Globus pallidus (tissue), 1 donor: ENCODE measurements at regions not wholly inside any gene's neighbourhood (a gene's known extent, or its start where the extent isn't known, plus 50 kb on each side); places are given as distances from the start of the nearest gene placed in this dataset.

Experiments used
- DNase-seq: peaks from one replicate; pipeline ENCODE4 v3.0.0-alpha.2; 2015; ENCODE audit warnings: low spot score

DNA sequence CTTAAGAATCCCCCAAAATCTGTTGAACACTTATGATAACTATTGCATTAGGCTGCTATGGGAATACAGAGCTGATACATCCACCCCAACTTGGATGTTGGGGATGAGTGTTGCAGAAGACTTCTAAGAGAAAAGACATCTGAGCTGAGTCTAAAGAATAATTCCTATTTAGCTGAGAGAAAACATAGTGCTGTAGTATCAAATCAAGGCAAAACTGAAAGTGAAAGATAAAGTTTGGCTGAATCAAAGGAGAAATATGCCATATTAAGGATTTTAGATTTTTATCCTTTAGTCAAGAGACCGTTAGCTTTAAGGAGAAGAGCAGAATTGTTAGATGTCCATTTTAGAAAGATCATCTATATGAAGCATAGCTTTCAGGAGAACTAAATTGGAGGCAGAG is 726.9 kb upstream of the PTBP2 start:
- no peak for DNase-seq

DNA sequence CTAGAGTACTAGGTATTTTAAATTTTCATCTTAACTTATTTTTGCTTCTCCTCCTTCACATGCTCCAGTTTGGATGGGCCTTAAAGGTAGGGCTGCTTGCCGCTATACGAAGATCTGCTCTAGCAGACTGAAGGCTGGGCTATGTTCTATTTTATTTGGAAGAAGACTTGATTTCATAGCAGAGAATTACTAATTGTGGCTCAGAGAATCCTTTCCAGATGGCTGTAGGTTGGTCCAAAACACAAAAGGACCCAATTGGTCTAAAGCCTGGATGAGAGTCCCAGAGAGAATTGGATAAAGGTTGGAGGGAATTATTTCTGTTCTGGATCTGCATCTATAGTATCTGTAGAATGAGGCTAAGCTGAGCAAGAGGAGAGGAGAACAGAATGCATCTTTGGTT is 719.4 kb upstream of the PTBP2 start:
- no peak for DNase-seq

DNA sequence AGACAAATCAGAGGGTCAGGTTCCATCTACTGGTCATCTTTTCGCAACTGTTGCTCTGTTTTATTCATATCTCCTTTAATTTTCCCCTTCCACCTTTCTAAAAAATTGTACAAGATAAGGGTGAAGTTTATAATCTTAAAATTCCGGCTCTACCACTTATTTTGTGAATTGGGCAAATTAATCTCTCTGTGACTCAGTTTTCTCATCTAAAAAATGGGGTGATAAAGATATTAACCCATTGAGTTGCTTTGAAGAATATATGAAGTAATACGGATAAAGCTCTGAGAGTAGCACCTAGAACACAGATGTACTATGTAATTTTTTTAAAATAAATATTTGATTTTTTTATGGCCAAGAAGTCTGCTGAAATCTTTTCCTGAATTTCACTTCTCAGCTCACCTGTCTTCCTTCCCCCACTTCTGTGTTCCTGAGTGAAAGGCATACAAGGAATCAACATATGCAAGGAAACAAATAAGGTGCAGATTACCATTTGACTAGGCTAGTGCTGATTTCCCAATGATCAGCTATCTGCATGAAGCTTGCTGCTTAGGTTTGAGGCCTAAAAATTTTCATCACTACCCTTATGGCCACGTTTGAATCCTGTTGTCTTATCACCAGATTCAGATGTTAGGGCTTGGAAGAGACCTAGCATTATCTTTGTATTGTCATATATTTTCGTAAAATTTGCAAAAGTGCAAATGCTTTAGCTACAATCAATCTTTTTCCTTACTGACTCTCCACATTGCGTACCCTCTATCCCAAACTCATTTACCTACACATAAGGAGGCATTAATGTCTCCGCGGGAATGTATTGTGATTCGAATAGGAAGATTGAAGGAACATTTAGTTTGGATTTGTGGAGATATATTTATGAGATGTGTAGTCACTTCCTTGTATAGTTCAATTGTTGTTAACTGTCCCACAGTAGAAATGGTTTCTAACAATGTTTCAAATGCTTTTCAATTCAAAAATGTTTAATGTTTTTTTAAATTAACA is 718.3 kb upstream of the PTBP2 start:
- no peak for DNase-seq

DNA sequence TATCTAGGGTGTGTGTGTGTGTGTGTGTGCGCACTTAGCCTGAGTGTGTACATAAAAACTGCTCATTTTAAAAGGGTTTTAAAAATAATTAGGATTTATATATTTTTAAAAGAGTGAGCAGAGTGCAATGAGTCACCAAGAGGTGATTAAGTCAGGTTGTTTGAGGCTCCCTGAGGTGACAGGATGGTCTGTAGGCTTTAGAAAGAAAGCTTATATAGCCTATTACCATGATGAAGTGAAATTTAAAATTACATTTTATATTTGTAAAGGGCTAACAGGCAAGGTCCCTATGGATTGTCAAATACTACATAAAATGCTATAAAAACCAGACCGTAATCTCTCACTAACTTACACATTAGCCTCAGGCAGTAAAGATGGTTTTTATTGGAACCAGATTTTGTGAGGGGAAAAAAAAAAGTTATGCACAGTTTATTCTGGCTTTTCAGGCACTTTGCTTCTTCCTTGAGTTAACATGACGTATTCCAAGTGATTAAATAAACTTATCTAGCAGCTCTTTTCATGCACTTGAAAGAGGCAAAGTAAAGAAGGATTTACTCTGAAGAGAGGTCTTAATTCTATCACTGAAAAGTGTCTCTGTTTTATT is 711.7 kb upstream of the PTBP2 start:
- DNase-seq: no peak

DNA sequence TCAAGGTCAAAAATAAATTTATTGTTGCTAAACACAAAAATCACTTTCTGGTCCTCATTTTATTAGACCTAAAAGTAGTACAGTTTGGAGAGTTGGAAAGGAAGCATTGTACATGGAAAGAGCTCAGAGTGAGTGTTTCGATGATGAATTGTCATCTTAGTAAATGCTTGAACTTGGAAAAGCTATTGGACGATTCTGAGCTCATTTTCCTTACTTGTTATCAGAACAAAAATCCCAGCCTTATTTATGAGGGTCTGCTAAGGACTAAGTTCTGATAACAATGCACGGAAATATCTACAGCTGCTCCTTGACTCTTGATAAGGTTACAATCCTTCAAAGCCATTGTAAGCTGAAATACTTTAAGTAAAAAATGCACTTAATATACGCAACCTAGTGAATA is 710.0 kb upstream of the PTBP2 start:
- no peak for DNase-seq

DNA sequence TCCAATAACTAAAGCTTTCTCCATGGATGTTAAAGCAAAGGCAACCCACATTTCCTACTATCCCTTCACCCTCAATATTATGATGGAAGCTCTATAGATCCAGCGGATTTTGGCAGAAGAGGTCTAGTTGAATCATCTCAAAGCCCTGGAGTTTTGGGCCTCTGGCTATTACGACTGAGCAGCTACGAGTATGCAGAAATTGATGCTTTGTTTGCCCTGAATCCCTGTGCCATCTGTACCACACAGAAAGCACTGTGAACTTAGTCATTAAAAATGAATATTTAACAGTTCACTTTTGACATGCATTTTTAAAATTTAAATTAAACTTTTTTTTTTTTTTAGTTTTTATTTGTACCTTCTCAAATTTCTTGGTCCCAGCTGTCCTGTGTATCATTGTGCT is 705.4 kb upstream of the PTBP2 start:
- DNase-seq: no peak

DNA sequence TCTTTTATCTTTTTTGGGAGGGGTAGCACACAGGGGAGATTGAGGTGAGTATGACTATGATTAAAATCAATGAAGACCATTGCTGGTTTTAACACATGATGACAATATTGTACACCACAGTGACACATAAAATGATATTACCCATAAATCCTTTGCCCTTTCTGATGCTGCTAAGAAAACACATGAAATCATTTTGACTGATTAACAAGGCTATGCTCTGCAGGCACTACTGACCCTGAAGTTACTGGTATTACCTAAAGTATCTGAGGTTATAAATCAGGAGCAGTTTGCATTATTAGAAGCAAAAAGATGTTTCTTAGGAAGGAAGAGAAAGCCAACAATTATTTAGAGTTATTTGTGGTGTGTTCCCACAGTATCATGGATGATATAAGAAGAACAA is 701.2 kb upstream of the PTBP2 start:
- DNase-seq: no peak

DNA sequence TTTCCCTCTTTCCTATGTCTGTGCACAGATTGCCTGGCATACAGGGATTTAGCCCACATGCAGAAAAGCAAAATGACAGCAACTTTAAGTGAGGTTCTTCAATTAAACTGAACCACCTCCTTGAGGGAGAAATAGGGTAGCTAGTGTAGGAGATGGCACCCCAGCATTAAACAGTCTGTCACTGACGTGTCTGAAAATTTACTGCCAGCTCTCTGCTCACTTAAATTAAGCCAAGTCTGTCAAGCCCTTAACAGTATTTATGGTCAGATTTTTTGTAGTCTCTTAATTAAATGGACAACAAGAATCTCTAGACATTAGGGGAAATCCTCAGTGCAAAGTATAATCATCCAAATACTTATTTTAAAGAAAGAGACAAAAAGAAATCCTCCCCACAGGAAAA is 696.5 kb upstream of the PTBP2 start:
- DNase-seq: no peak

DNA sequence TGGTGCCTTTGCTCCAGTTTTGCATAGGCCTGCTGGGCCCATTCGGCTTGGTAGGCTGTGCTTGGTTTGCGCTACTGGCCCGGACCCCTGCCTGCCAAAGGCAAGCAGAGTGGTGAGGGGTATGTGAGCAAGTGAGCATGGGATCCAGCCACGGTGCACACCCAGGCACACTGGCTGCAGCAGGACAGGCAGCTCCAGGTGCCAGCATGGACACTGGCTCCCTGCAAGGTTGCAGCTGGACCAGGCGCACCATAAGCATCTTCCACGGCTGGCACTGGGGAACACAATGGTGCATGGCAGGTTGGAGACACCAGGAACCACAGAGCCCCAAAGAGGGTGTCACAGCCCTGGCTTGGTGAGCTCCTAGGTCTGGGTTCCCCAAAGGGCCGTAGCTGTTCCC is 693.5 kb upstream of the PTBP2 start:
- DNase-seq: no peak

DNA sequence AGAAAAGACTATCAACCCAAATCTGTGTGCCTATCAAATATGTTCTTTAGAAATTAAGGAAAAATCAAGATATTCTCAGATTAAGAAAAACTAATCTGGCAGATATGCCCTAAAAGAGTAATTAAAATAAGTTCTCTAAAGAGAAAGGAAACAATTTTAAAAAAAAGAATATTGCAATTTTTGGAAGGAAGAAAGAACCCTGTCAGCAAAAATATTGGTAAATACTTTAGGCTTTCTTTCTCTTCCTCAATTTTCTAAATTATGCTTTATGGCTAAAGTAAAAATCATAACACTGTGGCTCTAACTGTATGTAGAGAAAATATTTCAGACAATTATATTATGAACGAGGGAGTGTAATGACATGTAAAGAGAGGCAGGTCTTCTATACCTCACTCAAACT is 691.3 kb upstream of the PTBP2 start:
- no peak for DNase-seq

DNA sequence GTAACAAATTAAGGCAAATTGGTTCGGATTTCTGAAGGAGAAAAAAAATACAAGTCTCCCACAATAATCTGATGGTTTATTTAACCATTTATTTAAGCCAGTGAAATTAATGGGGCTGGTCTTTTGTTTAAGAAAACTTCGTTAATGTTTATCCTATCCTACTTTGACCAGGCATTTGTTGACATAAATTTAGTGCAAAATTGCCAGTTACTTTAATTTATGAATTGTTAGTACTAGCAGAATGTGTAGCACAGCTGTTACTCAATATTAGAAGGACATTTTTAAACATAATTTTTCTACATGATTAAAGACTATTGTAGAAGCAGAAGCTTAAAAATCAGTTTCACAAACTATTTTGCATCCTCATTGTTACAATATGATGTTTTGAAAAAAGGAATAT is 687.6 kb upstream of the PTBP2 start:
- DNase-seq: no peak

DNA sequence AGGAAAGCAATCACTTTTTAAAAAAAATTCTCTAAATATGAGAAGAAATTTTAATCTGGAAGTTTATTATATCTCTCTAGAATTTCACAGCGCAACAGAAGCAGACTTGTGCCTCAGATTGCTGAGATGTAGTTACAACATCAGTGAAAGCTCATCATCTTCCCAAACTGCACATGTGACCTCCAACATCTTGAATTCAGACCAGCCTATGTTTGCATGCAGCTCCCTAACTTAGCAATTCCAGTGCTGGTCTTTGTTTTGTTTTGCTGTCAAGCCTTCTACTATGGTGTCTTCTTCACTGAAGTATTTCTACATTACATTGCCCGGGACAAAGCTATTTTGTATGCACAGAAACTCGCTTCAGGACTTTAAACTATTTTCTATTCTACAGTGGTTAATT is 684.8 kb upstream of the PTBP2 start:
- no peak for DNase-seq

DNA sequence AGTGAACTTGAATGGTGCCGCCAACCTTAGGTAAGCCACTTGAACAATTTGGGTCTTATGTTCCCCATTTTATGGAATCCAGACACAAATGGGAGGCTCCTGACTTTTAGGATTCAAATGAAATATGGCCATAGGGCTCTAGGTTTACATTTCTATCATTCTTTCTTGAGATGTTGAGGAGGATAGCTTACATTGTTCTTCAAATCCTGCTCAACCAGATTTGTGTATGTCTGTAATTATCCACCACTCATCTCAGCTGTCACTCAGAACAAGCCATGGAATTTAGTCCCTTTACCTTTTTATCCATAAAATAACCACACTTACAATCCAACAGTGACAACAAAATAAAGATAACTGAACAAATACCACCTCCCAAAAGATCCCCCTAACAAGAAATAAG is 682.9 kb upstream of the PTBP2 start:
- DNase-seq: no peak

DNA sequence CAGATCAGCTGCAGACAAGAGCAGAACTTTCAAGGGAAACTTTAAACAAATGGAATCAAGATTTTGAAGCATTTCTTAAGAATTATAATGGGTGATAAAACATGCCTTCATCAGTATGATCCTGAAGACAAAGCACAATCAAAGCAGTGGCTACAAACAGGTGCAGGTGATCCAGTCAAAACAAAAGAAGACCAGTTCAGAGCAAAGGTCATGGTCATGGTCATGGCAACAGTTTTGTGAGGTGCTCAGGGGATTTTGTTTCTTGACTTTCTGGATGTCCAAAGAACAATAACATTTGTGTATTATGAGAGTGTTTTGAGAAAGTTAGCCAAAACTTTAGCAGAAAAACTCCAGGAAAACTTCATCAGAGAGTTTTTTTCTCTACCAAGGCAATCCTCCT is 681.7 kb upstream of the PTBP2 start:
- DNase-seq: no peak

DNA sequence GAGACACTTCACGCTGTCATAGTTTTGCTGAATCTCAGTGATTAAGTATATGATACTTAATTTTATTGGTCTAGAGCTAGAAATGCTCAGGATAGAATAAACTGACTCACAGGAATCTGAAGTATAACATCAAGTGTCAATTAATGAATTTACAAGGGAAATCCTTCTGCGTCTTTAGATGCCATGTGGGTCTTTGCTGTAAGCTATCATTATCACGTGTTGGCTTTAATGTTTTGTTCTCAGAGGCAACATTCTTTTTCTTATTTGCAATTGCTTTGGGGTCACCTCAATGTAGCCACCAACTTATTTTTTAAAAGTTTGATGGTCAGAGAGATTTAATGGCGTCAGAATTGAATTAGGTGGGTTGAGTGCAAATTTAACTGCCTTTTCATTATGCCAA is 680.1 kb upstream of the PTBP2 start:
- DNase-seq: no peak

DNA sequence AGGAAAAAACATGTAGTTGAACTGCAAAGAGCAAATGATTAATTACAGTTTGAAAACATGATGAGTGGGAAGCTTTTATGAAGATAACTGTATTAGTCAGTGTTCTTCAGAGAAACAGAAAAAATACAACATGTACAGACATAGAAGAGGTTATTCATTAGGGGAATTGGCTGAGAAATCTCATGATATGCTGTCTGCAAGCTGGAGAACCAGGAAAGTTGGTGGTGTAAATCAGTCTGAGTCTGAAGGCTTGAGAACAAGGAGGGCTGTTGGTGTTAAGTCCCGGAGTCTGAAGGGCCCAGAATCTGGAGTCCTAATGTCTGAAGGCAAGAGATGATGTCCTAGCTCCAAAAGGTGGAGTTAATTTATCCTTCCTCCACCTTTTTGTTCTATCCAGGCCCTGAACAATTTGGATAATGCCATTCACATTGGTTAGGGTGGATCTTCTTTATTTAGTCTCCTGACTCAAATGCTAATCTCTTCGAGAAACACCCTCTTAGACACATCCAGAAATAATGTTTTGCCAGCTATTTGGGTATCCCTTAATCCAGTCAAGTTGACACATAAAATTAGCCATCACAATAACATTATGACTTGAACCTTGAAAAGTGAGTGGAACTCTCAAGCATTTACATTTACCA is 672.9 kb upstream of the PTBP2 start:
- DNase-seq: no peak

DNA sequence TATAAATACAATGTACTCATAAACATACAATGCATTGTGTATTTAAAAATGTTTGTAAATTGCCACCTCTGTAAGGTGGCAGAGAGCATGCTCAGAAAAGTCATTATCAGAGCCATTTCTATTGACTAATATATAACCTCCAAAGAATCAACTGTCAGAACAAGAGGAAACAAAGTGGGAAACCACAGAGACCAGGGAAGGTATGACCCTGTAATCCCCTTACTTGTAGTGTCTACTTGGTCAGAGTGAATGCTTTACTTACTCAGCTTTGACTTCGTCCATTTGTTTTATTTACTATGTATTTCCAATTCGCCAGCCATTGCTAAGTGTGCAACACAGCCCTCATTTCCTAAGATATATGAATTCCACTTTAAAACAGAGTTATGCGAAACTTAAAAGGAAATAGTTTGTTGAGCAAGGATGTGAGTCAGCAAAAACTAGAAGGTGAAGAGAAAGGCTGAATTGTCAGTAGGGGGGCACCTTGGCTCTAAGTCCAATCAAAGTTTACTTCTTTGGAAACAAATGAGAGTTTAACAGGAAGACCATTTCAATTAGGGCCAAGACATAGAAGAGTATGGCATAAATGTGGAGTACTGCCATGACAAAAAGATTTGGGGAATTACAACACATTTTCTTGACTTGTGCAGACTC is 671.7 kb upstream of the PTBP2 start:
- no peak for DNase-seq

DNA sequence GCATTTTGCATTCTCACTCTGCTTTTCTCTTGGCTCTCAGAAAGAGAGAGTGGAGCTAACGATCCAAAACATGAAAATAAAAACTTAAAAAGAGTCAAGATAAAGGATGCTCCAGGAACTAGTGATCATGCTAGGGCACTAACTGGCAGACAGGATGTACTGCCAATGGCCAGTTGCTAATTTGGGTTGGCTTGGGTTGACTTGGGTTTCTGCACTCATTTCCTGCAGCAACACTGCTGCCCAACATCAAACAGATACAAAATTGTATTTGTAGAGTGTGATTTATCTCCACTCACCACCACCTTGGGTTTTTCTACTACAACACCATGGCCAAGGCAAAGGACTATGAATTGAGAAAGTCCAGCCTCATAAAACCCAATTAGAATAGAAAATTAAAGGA is 662.3 kb upstream of the PTBP2 start:
- DNase-seq: no peak

DNA sequence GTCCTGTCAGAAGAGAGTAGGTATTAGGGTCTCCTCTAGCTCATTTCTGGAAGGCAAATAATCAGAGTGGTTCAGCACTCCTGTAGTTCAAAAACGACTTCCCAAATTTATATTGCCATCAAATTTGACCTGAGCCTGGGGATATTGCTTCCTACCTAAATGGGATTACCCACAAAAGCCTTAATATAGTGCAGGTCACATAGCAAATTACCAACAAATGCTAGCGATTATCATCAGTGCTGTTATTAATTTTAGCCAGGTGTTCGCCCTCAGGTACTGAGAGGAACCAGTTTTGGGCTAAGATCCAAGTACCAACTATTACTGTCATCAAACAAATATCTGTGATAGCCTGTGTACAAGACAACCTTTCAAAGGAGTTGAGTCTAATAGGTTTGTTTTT is 661.8 kb upstream of the PTBP2 start:
- no peak for DNase-seq

DNA sequence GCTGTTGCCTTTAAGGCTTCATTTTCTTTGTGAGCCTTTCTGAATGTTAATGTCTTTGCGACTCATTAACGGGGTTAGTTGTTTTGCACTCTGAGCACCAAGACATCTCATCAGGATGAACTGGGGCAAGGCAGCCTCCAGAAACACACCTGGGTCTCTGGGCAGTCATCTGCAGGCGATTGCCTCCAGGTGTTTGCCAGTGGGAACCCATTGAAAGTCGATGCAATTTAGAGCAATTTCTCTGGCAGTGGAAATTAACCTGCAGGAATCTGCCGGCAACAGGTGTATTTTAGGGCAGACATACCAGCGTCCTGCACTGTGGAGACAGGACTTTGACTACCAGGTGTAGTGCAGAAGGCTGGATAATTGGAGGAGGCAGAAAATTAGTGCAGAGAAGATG is 661.0 kb upstream of the PTBP2 start:
- no peak for DNase-seq

DNA sequence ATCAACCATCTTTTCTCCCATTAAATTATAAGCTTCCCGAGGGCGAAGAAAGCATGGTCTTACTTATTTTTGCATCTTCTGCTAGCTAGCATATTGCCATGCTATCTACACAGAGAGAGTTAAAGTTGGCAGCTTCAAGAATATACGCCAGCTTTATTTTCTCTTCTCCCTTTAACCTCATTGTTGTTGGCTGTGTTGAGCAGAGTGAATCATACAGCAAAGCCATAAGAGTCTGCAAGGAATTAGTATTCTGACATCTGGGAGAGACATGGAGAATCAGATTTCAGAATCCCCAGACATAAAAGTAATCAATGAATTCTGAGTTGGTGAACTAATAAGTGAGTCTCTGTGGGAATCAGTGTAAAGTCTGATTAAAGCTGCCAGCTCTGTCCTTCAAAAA is 649.6 kb upstream of the PTBP2 start:
- DNase-seq: no peak

DNA sequence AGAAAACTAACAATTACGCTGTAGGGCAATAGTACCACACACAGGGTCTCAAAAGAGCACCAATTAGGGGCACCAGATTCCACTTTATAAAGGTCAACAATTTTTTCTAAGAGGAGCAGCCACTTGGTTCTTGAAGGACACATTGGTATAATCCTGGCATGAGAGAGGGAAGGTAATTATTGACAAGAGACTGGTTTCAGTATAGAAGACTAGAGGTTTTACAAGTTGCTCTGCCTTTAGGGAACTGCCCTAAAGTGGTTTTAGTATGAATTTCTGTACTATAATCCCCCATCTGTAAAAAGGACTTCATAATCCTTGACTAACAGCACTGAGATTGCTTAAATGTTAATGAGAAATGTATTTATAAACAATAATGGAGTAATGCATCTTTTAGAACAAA is 648.5 kb upstream of the PTBP2 start:
- DNase-seq: no peak

DNA sequence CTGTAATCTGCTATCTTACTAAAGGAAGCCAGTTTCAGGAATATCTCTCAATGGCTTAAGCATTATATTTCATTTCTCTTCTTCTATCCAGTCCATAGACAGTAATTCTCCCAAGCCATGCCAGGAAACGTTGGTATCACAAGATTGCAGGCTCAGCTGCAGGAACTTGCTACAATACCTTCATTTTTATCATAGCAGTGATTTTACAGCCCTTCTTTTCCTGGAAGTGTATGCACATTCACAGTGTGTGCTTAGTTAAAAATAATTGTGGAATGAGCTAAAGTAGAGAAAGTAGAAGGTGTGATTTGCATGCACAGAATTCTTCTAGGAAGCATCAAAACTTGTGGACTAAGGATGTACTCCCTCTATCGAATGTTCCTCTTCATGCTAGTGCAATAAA is 647.2 kb upstream of the PTBP2 start:
- DNase-seq: no peak
